ENCODE measurements at regions not wholly inside any gene's neighbourhood (a gene's known extent, or its start where the extent isn't known, plus 50 kb on each side); places are given as distances from the start of the nearest gene placed in this dataset.

GRCh38 chr11:67820081-67820480 is 145.7 kb upstream of the ALDH3B2 start:
- TF ChIP-seq CTCF (IDR thresholded peaks at IDR 0.05), result no peak
- TF ChIP-seq POLR2A (IDR thresholded peaks at IDR 0.05), result no peak

Measured in esophagus squamous epithelium (tissue), 4 donors.